Activated CD4-positive, CD25-positive, alpha-beta regulatory T cell treated with anti-CD3 and anti-CD28 coated beads, Interleukin-2, amount 50 U/mL, for 72 hours (primary cell): ENCODE measurements at regions not wholly inside any gene's neighbourhood (a gene's known extent, or its start where the extent isn't known, plus 50 kb on each side); places are given as distances from the start of the nearest gene placed in this dataset.
"Not testable (repeated sequence)": the region's sequence is repeated elsewhere in the genome, so short reads cannot be mapped to it uniquely, and the experiment has no call there.

Experiments used
- DNase-seq: peaks from one replicate; pipeline ENCODE4 v3.0.0; 2021

GRCh38 chrX:134045372-134045771, 60.0 kb upstream of the GPC3 start:
- DNase-seq = not testable (repeated sequence)

- not testable (repeated sequence) for DNase-seq
Measured at GRCh38 chrX:134067107-134067506, 81.7 kb upstream of the GPC3 start.

- DNase-seq = not testable (repeated sequence)
Measured at GRCh38 chrX:134071899-134072298, 86.5 kb upstream of the GPC3 start.

- no peak for DNase-seq
Measured at GRCh38 chrX:134073341-134073740, 87.9 kb upstream of the GPC3 start.

GRCh38 chrX:134074151-134074550, 88.8 kb upstream of the GPC3 start:
- no peak for DNase-seq

- no peak for DNase-seq
Measured at GRCh38 chrX:134075894-134076718, 90.7 kb upstream of the GPC3 start.

- no peak for DNase-seq
Measured at GRCh38 chrX:134095366-134095765, 110.0 kb upstream of the GPC3 start.

- DNase-seq = no peak
Measured at GRCh38 chrX:134101636-134102035, 116.2 kb upstream of the GPC3 start.

- DNase-seq = no peak
Measured at GRCh38 chrX:134115270-134115669, 121.7 kb upstream of the CCDC160 start.

GRCh38 chrX:134137341-134137740, 99.6 kb upstream of the CCDC160 start:
- no peak for DNase-seq

- no peak for DNase-seq
Measured at GRCh38 chrX:134139090-134139489, 97.9 kb upstream of the CCDC160 start.

- no peak for DNase-seq
Measured at GRCh38 chrX:134144231-134144630, 92.8 kb upstream of the CCDC160 start.

- DNase-seq = no peak
Measured at GRCh38 chrX:134146493-134146892, 90.5 kb upstream of the CCDC160 start.

GRCh38 chrX:134148172-134148692, 88.8 kb upstream of the CCDC160 start:
- DNase-seq = no peak

- no peak for DNase-seq
Measured at GRCh38 chrX:134158821-134159512, 78.0 kb upstream of the CCDC160 start.

- no peak for DNase-seq
Measured at GRCh38 chrX:134161162-134161561, 75.8 kb upstream of the CCDC160 start.

GRCh38 chrX:134162032-134162431, 75.0 kb upstream of the CCDC160 start:
- DNase-seq = no peak

- no peak for DNase-seq
Measured at GRCh38 chrX:134163836-134164235, 73.1 kb upstream of the CCDC160 start.

GRCh38 chrX:134167591-134168203, 69.3 kb upstream of the CCDC160 start:
- no peak for DNase-seq

GRCh38 chrX:134171661-134172587, 65.1 kb upstream of the CCDC160 start:
- DNase-seq = peak; percentile 35

- no peak for DNase-seq
Measured at GRCh38 chrX:134172588-134173259, 64.3 kb upstream of the CCDC160 start.
